HG03558 (cell line): ENCODE measurements at regions not wholly inside any gene's neighbourhood (a gene's known extent, or its start where the extent isn't known, plus 50 kb on each side); places are given as distances from the start of the nearest gene placed in this dataset.

Experiments used
- ATAC-seq: cut with Tn5 transposase; IDR thresholded peaks from one replicate; pipeline ENCODE4 v1.9.1; 2021; ENCODE audit warnings: moderate number of reproducible peaks; ENCODE audit not compliant: unreplicated experiment; ENCODE audit errors: extremely low read depth

GRCh38 chr16:85330694-85331188 lies 218.5 kb upstream of the CIBAR2 start:
- ATAC-seq: no peak

- no peak for ATAC-seq
Measured at GRCh38 chr16:85331688-85332087, 219.4 kb upstream of the CIBAR2 start.

GRCh38 chr16:85332175-85332574 lies 219.9 kb upstream of the CIBAR2 start:
- ATAC-seq: no peak

DNA sequence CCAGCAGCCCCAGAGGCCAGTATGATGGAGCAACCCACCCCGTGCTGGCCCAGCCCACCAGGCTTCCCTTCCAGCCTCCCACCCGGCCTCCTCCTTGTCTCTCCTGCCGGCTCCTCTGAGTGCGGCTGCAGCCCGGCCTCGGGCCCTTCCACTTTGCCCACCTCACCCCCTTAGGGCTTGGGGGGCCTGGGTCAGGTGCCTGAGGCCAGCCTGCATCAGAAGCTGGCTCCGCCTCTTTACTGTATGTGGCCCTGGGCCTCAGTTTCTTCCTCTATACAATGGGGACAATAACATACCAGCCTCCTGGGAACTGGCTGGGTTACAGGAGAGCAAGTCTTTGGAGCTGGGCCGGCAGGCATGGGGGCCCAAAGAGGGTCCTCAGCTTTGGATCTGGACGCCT lies 221.1 kb upstream of the CIBAR2 start:
- ATAC-seq: no peak

- ATAC-seq: no peak
Measured at GRCh38 chr16:85333744-85334640, 221.7 kb upstream of the CIBAR2 start.

GRCh38 chr16:85334718-85335583 lies 222.7 kb upstream of the CIBAR2 start:
- no peak for ATAC-seq

- ATAC-seq: no peak
Measured at GRCh38 chr16:85335584-85336491, 223.6 kb upstream of the CIBAR2 start.

GRCh38 chr16:85337910-85338637 lies 225.8 kb upstream of the CIBAR2 start:
- no peak for ATAC-seq

- ATAC-seq: no peak
Measured at GRCh38 chr16:85338638-85338982, 226.3 kb upstream of the CIBAR2 start.

DNA sequence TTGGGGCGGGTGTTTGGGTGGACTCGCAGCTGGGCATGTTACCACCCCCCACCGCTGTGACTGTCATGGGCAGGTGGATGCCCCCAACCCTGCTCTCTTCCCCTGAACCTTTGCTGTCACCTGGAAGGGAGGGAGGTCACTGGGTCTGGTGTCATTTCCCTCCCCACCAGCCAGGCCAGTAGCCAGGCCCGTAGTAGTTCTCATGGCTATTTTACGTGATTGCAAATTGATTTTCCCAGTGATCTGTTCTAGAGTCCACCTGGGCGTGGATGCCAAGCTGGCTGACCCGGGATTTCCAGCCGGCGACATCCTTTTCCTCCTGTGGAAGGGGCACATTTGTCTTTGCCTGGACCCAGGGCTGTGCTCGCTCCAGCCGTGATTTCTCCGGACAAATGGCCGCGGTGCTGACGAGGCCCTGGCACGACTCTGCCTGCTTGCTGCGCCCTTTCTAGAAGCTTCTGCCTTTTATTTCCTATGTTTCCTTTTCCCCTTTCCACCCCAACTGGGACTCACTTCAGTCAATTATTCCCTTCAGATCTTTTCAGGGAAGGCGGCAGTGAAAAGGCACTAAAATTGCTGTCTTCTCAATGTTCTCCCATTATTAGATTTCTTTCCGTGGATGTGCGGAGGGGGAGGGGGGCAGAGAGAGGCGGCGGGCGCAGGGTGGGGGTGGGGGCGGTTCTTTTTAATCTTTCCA lies 226.9 kb upstream of the CIBAR2 start:
- no peak for ATAC-seq

- ATAC-seq: no peak
Measured at GRCh38 chr16:85341972-85342695, 229.9 kb upstream of the CIBAR2 start.

DNA sequence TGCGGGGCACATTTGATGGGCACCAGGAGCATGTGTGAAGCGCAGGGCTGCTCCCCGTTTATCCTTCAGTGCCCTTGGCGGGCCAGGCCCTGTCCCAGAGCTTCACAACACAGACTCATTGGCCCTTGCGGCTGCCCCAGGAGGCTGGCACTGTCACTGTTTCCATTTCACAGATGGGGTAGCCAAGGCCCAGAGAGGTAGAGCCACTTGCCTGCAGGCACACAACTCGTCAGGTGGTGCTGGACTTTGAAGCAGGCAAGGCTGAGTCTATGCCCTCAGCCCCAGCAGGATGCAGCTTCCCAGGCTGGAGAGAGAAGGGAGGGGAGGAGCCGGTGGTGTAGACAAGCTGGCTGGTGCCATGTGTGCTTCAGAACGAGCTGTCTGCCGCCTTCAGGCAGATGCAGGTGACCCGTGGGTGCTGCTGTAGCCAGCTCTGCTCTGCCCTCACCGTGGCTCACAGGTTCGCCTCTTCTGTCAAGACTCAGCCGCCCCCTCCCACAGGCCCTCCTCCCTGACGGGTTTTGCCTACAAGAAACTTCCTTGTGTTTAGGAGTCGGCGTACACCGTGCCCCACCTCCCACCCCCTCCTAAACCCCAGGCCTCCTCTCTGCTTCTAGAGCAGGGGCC lies 232.3 kb upstream of the CIBAR2 start:
- no peak for ATAC-seq

DNA sequence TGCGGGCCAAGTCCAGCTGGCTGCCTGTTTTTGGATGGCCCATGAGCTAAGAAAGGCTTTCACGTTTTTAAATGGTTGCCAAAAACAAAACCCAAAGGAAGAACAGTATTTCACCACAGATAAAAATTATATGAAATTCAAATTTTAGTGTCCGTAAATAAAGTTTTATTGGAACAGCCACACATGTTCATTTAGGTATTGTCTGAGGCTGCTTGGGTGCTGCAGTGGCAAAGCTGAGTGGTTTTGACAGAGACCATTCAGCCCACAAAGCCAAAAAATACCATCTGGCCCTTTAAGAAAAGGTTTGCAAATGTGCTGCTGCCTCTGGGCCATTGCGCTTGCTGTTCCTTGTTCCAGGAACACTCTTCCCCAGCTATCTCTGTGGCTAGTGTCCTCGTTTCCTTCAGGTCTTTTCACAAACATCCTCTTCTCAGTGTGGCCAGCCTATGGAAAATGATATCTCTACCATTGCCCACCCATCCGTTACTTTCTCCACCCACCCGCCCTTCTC lies 232.9 kb upstream of the CIBAR2 start:
- no peak for ATAC-seq

GRCh38 chr16:85346404-85347212 lies 234.3 kb upstream of the CIBAR2 start:
- no peak for ATAC-seq

- ATAC-seq: no peak
Measured at GRCh38 chr16:85347213-85347591, 234.9 kb upstream of the CIBAR2 start.

- ATAC-seq: no peak
Measured at GRCh38 chr16:85348065-85348840, 236.0 kb upstream of the CIBAR2 start.
